Neural cell (in vitro differentiated cells): ENCODE measurements at regions not wholly inside any gene's neighbourhood (a gene's known extent, or its start where the extent isn't known, plus 50 kb on each side); places are given as distances from the start of the nearest gene placed in this dataset.

Experiments used
- H2AFZ ChIP-seq: fragments of 200-600, 300-800 bp; sonication (generic), shearing (Covaris generic); 2 replicates; pipeline ENCODE4 v1.6.0; 2014; ENCODE audit warnings: low read depth, mild to moderate bottlenecking, antibody characterized with exemption, low read length, moderate library complexity
- H3F3A ChIP-seq: fragments of 200-600 bp; shearing (Covaris generic); 2 replicates; pipeline ENCODE4 v1.6.1; 2016; ENCODE audit warnings: mild to moderate bottlenecking, moderate library complexity, mixed read lengths, antibody characterized with exemption, low read length; ENCODE audit not compliant: insufficient read depth, poor library complexity, severe bottlenecking
- H3K27ac ChIP-seq: fragments of 200-600, 300-800 bp; sonication (generic), shearing (Covaris generic); 2 replicates; pipeline ENCODE4 v1.5.1; 2014; ENCODE audit warnings: mild to moderate bottlenecking, low read length, moderate library complexity
- H3K27me3 ChIP-seq: fragments of 300-800, 200-600 bp; sonication (generic), shearing (Covaris generic); 2 replicates; pipeline ENCODE4 v1.6.0; 2014; ENCODE audit warnings: mild to moderate bottlenecking, low read depth, low read length, moderate library complexity; ENCODE audit not compliant: insufficient read depth
- H3K36me3 ChIP-seq: fragments of 300-800, 200-600 bp; sonication (generic), shearing (Covaris generic); 2 replicates; pipeline ENCODE4 v1.5.1; 2014; ENCODE audit warnings: mild to moderate bottlenecking, antibody characterized with exemption, low read length, moderate library complexity; ENCODE audit not compliant: insufficient read depth
- H3K4me2 ChIP-seq: fragments of 300-800, 200-600 bp; sonication (generic), shearing (Covaris generic); 2 replicates; pipeline ENCODE4 v1.6.0; 2014; ENCODE audit warnings: mild to moderate bottlenecking, low read length
- H3K4me3 ChIP-seq: fragments of 300-800, 200-600 bp; sonication (generic), shearing (Covaris generic); 2 replicates; pipeline ENCODE4 v1.5.1; 2014; ENCODE audit warnings: mild to moderate bottlenecking, low read length, moderate library complexity
- H3K79me2 ChIP-seq: fragments of 200-600 bp; shearing (Covaris generic); replicated peaks from 2 replicates; pipeline ENCODE4 v1.6.0; 2014; ENCODE audit warnings: mild to moderate bottlenecking, low read length, moderate library complexity; ENCODE audit not compliant: insufficient read depth
- H3K9ac ChIP-seq: fragments of 300-800, 200-600 bp; sonication (generic), shearing (Covaris generic); 2 replicates; pipeline ENCODE4 v1.6.1; 2016; ENCODE audit warnings: mild to moderate bottlenecking, low read length, mixed read lengths
- H3K9me2 ChIP-seq: fragments of 200-600 bp; shearing (Covaris generic); 2 replicates; pipeline ENCODE4 v1.6.1; 2016; ENCODE audit warnings: mild to moderate bottlenecking, low read length, mixed read lengths; ENCODE audit not compliant: insufficient read depth
- H3K9me3 ChIP-seq: fragments of 200-600, 300-800 bp; sonication (generic), shearing (Covaris generic); 2 replicates; pipeline ENCODE4 v1.6.1; 2016; ENCODE audit warnings: mild to moderate bottlenecking, mixed run types, low read length, moderate library complexity, mixed read lengths
- H4K20me1 ChIP-seq: fragments of 200-600 bp; shearing (Covaris generic); 2 replicates; pipeline ENCODE4 v1.6.1; 2016; ENCODE audit warnings: mild to moderate bottlenecking, mixed run types; ENCODE audit not compliant: insufficient read depth
- EP300 ChIP-seq: fragments of 450-650 bp; conservative IDR thresholded peaks from 2 replicates; pipeline ENCODE4 v1.6.1; 2014; ENCODE audit warnings: antibody characterized with exemption, mild to moderate bottlenecking, moderate library complexity; ENCODE audit not compliant: poor library complexity, severe bottlenecking
- EZH2 ChIP-seq: fragments of 200-600, 300-800 bp; shearing (Covaris generic), sonication (generic); IDR thresholded peaks from 2 replicates; pipeline ENCODE4 v1.6.1; 2014; ENCODE audit warnings: antibody characterized with exemption, low read length, borderline replicate concordance, mild to moderate bottlenecking; ENCODE audit not compliant: insufficient read depth, poor library complexity, severe bottlenecking
- MXI1 ChIP-seq: fragments of 450-650 bp; conservative IDR thresholded peaks from 2 replicates; pipeline ENCODE4 v1.6.1; 2014; ENCODE audit warnings: antibody characterized with exemption, mild to moderate bottlenecking; ENCODE audit not compliant: poor library complexity, severe bottlenecking
- POLR2AphosphoS5 ChIP-seq: IDR thresholded peaks from 2 replicates; pipeline ENCODE4 v1.6.1; 2012
- RAD21 ChIP-seq: fragments of 450-650 bp; conservative IDR thresholded peaks from 2 replicates; pipeline ENCODE4 v1.6.1; 2014; ENCODE audit warnings: antibody characterized with exemption, mild to moderate bottlenecking, moderate library complexity
- SMC3 ChIP-seq: fragments of 450-650 bp; conservative IDR thresholded peaks from 2 replicates; pipeline ENCODE4 v1.6.1; 2014; ENCODE audit warnings: antibody characterized with exemption, mild to moderate bottlenecking, moderate library complexity; ENCODE audit not compliant: poor library complexity
- TAF1 ChIP-seq: IDR thresholded peaks from 2 replicates; pipeline ENCODE4 v1.6.1; 2012; ENCODE audit warnings: low read depth
- TF ChIP-seq, protein P1 (sequence below): fragments of 450-650 bp; IDR thresholded peaks from 2 replicates; pipeline ENCODE4 v1.5.1; 2014; ENCODE audit warnings: antibody characterized with exemption, mild to moderate bottlenecking, moderate library complexity; ENCODE audit not compliant: poor library complexity, severe bottlenecking
- TF ChIP-seq, protein P2 (sequence below): IDR thresholded peaks from 2 replicates; pipeline ENCODE4 v1.6.1; 2012; ENCODE audit warnings: borderline replicate concordance

DNA sequence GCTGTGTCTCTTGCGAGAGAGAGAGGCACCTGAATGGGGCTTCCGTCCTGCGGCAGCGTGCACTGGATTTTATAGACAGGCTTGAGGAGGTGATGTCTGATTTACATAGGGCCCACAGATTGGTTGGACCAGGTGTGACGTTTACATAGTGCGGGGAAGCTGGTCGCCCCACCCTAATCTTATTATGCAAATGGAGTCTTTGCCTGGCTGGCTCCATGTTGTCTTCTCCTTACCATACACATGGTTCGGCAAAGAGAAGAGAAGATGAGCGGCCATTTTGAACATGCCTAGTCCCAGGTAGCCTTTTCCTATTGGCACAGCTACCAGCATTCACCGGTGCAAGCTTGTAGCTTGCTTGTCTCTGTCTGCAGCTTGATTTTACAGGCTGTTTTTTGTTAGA lies 238.5 kb upstream of the GALNT17 start:
- H3K79me2 ChIP-seq, result no peaks in the 10 kb centered on the region
- H3K4me2 ChIP-seq, result no peak overlapping the region
- no peak overlapping the region for H3K9ac ChIP-seq
- H3K27ac ChIP-seq, result no peak overlapping the region
- H3F3A ChIP-seq, result no peaks in the 10 kb centered on the region
- no peaks in the 10 kb centered on the region for H3K9me2 ChIP-seq
- no peak overlapping the region for H2AFZ ChIP-seq
- no peak overlapping the region for H3K4me3 ChIP-seq
- TF ChIP-seq TAF1, result no peak
- TF ChIP-seq SMC3, result no peak
- TF ChIP-seq MXI1, result no peak
- no peak for TF ChIP-seq POLR2AphosphoS5
- TF ChIP-seq EP300, result no peak
- TF ChIP-seq EZH2, result no peak
- TF ChIP-seq, protein P1, sequence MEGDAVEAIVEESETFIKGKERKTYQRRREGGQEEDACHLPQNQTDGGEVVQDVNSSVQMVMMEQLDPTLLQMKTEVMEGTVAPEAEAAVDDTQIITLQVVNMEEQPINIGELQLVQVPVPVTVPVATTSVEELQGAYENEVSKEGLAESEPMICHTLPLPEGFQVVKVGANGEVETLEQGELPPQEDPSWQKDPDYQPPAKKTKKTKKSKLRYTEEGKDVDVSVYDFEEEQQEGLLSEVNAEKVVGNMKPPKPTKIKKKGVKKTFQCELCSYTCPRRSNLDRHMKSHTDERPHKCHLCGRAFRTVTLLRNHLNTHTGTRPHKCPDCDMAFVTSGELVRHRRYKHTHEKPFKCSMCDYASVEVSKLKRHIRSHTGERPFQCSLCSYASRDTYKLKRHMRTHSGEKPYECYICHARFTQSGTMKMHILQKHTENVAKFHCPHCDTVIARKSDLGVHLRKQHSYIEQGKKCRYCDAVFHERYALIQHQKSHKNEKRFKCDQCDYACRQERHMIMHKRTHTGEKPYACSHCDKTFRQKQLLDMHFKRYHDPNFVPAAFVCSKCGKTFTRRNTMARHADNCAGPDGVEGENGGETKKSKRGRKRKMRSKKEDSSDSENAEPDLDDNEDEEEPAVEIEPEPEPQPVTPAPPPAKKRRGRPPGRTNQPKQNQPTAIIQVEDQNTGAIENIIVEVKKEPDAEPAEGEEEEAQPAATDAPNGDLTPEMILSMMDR, result no peak
- TF ChIP-seq, protein P2, sequence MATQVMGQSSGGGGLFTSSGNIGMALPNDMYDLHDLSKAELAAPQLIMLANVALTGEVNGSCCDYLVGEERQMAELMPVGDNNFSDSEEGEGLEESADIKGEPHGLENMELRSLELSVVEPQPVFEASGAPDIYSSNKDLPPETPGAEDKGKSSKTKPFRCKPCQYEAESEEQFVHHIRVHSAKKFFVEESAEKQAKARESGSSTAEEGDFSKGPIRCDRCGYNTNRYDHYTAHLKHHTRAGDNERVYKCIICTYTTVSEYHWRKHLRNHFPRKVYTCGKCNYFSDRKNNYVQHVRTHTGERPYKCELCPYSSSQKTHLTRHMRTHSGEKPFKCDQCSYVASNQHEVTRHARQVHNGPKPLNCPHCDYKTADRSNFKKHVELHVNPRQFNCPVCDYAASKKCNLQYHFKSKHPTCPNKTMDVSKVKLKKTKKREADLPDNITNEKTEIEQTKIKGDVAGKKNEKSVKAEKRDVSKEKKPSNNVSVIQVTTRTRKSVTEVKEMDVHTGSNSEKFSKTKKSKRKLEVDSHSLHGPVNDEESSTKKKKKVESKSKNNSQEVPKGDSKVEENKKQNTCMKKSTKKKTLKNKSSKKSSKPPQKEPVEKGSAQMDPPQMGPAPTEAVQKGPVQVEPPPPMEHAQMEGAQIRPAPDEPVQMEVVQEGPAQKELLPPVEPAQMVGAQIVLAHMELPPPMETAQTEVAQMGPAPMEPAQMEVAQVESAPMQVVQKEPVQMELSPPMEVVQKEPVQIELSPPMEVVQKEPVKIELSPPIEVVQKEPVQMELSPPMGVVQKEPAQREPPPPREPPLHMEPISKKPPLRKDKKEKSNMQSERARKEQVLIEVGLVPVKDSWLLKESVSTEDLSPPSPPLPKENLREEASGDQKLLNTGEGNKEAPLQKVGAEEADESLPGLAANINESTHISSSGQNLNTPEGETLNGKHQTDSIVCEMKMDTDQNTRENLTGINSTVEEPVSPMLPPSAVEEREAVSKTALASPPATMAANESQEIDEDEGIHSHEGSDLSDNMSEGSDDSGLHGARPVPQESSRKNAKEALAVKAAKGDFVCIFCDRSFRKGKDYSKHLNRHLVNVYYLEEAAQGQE, result no peak
- TF ChIP-seq RAD21, result no peak
- H3K36me3 ChIP-seq, result no peaks in the 10 kb centered on the region
- H3K27me3 ChIP-seq, result no peaks in the 10 kb centered on the region
- no peaks in the 10 kb centered on the region for H3K9me3 ChIP-seq
- H4K20me1 ChIP-seq, result no peaks in the 10 kb centered on the region

DNA sequence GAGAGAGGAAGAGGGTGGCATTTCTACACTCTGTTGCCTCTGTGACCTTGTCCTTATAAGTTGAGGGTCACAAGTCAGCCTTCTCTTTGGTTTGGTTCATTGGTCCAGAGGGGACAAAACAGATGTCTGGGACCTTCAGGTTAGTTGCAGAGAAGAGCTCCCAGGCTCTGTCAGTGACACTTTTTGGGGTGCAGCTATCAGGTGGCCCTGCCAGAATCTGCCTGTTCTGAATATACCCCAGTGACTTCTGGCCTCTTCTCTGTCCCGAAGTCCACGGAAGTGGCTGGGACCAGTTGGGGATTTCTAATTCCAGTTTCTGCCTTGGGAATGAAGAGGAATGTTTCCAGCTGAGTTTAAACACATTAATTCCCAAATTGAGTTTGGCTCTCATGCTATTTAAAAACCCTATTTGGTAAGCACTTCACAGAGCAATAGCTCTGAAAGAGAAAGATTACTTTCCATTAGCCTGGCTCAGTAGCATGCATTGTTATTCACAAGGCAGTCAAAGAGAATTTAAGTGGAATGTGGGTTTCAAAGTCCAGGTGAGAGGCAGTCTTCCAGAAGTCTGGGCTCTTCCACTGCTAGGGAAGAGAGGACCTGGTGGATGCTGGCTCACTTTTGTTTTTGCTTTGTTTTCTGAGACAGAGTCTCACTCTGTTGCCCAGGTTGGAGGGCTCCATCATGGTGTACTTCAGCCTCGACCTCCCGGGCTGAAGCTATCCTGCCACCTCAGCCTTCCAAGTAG lies 237.8 kb upstream of the GALNT17 start:
- Histone ChIP-seq H3K27me3 (no peaks in the 10 kb centered on the region), H3K9ac (no peak overlapping the region), H3K9me2 (no peaks in the 10 kb centered on the region), H3K36me3 (no peaks in the 10 kb centered on the region), H3K9me3 (no peaks in the 10 kb centered on the region), H3K79me2 (no peaks in the 10 kb centered on the region), H2AFZ (no peak overlapping the region), H3F3A (no peaks in the 10 kb centered on the region), H3K4me2 (no peak overlapping the region), H3K4me3 (no peak overlapping the region), H4K20me1 (no peaks in the 10 kb centered on the region), H3K27ac (no peak overlapping the region)
- no peak for TF ChIP-seq EZH2
- TF ChIP-seq SMC3, result no peak
- TF ChIP-seq EP300, result no peak
